Liver (tissue), 8 donors: ENCODE measurements at regions not wholly inside any gene's neighbourhood (a gene's known extent, or its start where the extent isn't known, plus 50 kb on each side); places are given as distances from the start of the nearest gene placed in this dataset.

Source experiments
- DNase-seq: peaks from one replicate; pipeline ENCODE4 v3.0.0-alpha.2; 2017; ENCODE audit warnings: low spot score
- H3K27ac ChIP-seq, 2 donors: one replicate each; pipeline ENCODE4 v1.7.0; 2013; ENCODE audit warnings: inconsistent platforms in 2 of 2, low read length in 2 of 2, control low read depth in 1 of 2, low read depth in 1 of 2, mild to moderate bottlenecking in 1 of 2
- H3K27me3 ChIP-seq, 4 donors: one replicate each; pipeline versions ENCODE4 v1.6.1 to v1.7.0; 2013; ENCODE audit warnings: low read length in 3 of 4, inconsistent platforms in 1 of 4, mild to moderate bottlenecking in 1 of 4, moderate library complexity in 1 of 4; ENCODE audit not compliant: control insufficient read depth in 4 of 4, insufficient read depth in 4 of 4
- H3K36me3 ChIP-seq, 4 donors: one replicate each; pipeline versions ENCODE4 v1.6.1 to v1.7.0; 2013; ENCODE audit warnings: low read length in 3 of 4, mild to moderate bottlenecking in 3 of 4, low read depth in 1 of 4, moderate library complexity in 1 of 4; ENCODE audit not compliant: control insufficient read depth in 4 of 4, insufficient read depth in 3 of 4
- H3K4me1 ChIP-seq, 4 donors: one replicate each; pipeline versions ENCODE4 v1.6.1 to v1.7.0; 2013; ENCODE audit warnings: low read length in 3 of 4, mild to moderate bottlenecking in 3 of 4, moderate library complexity in 1 of 4; ENCODE audit not compliant: control insufficient read depth in 4 of 4, insufficient read depth in 4 of 4
- H3K4me3 ChIP-seq, 3 donors: one replicate each; pipeline versions ENCODE4 v1.6.1 to v1.7.0; 2013; ENCODE audit warnings: low read length in 3 of 3, control low read depth in 1 of 3, low read depth in 1 of 3, mild to moderate bottlenecking in 1 of 3
- H3K9ac ChIP-seq, 2 donors: one replicate each; pipeline ENCODE4 v1.7.0; 2013; ENCODE audit warnings: low read length in 2 of 2, mild to moderate bottlenecking in 2 of 2, moderate library complexity in 2 of 2, control low read depth in 1 of 2, low read depth in 1 of 2
- H3K9me3 ChIP-seq, 4 donors: one replicate each; pipeline versions ENCODE4 v1.6.1 to v1.7.0; 2013; ENCODE audit warnings: low read length in 3 of 4; ENCODE audit not compliant: control insufficient read depth in 4 of 4
- EGR1 ChIP-seq, 2 donors: IDR thresholded peaks; 2 replicates each; pipeline ENCODE4 v1.6.1; 2016 to 2018; ENCODE audit warnings: antibody characterized with exemption in 2 of 2, low read depth in 2 of 2
- FOXA1 ChIP-seq: IDR thresholded peaks from 2 replicates; pipeline ENCODE4 v1.6.1; 2016; ENCODE audit warnings: antibody characterized with exemption
- FOXA2 ChIP-seq: IDR thresholded peaks from 2 replicates; pipeline ENCODE4 v1.6.1; 2016; ENCODE audit warnings: antibody characterized with exemption
- GABPA ChIP-seq, 2 donors: IDR thresholded peaks in 1 of 2; conservative IDR thresholded peaks in 1 of 2; 2 replicates each; pipeline ENCODE4 v1.6.1; 2016; ENCODE audit warnings: antibody characterized with exemption in 2 of 2, mild to moderate bottlenecking in 1 of 2, moderate library complexity in 1 of 2
- HNF4A ChIP-seq, 2 donors: conservative IDR thresholded peaks; 2 replicates each; pipeline ENCODE4 v1.6.1; 2016; ENCODE audit warnings: antibody characterized with exemption in 2 of 2, mild to moderate bottlenecking in 2 of 2
- HNF4G ChIP-seq: IDR thresholded peaks from 2 replicates; pipeline ENCODE4 v1.6.1; 2016; ENCODE audit warnings: antibody characterized with exemption
- JUND ChIP-seq, 2 donors: IDR thresholded peaks; 2 replicates each; pipeline ENCODE4 v1.6.1; 2016; ENCODE audit warnings: antibody characterized with exemption in 2 of 2
- NR2F2 ChIP-seq: IDR thresholded peaks from 2 replicates; pipeline ENCODE4 v1.6.1; 2016; ENCODE audit warnings: antibody characterized with exemption
- RAD21 ChIP-seq, 2 donors: IDR thresholded peaks; 2 replicates each; pipeline ENCODE4 v1.6.1; 2016; ENCODE audit warnings: antibody characterized with exemption in 2 of 2, mild to moderate bottlenecking in 2 of 2
- RXRA ChIP-seq, 2 donors: IDR thresholded peaks; 2 replicates each; pipeline ENCODE4 v1.6.1; 2017 to 2018; ENCODE audit warnings: antibody characterized with exemption in 2 of 2, mild to moderate bottlenecking in 1 of 2
- SP1 ChIP-seq: IDR thresholded peaks from 2 replicates; pipeline ENCODE4 v1.6.1; 2018; ENCODE audit warnings: antibody characterized with exemption, mild to moderate bottlenecking
- TAF1 ChIP-seq: conservative IDR thresholded peaks from 2 replicates; pipeline ENCODE4 v1.6.1; 2016; ENCODE audit warnings: antibody characterized with exemption, mild to moderate bottlenecking
- YY1 ChIP-seq: IDR thresholded peaks from 2 replicates; pipeline ENCODE4 v1.6.1; 2016; ENCODE audit warnings: antibody characterized with exemption, mild to moderate bottlenecking
- WGBS: extraction: QIAGEN DNeasy Blood & Tissue Kit; methylation state at CpG from one replicate; pipeline ENCODE4 v1.1.7; 2013; 5-methylcytosine and 5-hydroxymethylcytosine counted together
- TF ChIP-seq, protein P1 (sequence below): fragments of 150-350 bp; IDR thresholded peaks from 2 replicates; pipeline ENCODE4 v1.5.1; 2017; ENCODE audit warnings: improper control_type of control experiment, low read depth, low read length; ENCODE audit not compliant: missing input control
- TF ChIP-seq, protein P2 (sequence below): IDR thresholded peaks from 2 replicates; pipeline ENCODE4 v1.6.1; 2016; ENCODE audit warnings: antibody characterized with exemption
- TF ChIP-seq, protein P3 (sequence below): IDR thresholded peaks from 2 replicates; pipeline ENCODE4 v1.6.1; 2016; ENCODE audit warnings: antibody characterized with exemption
- TF ChIP-seq, protein P4 (sequence below): IDR thresholded peaks from 2 replicates; pipeline ENCODE4 v1.6.1; 2016; ENCODE audit warnings: antibody characterized with exemption
- TF ChIP-seq, protein P5 (sequence below): IDR thresholded peaks from 2 replicates; pipeline ENCODE4 v1.6.1; 2016; ENCODE audit warnings: antibody characterized with exemption, mild to moderate bottlenecking
- donor health status: healthy.
- donor health status: healthy.
- donor health status: healthy.
- donor health status: healthy.
- donor health status: healthy.

DNA sequence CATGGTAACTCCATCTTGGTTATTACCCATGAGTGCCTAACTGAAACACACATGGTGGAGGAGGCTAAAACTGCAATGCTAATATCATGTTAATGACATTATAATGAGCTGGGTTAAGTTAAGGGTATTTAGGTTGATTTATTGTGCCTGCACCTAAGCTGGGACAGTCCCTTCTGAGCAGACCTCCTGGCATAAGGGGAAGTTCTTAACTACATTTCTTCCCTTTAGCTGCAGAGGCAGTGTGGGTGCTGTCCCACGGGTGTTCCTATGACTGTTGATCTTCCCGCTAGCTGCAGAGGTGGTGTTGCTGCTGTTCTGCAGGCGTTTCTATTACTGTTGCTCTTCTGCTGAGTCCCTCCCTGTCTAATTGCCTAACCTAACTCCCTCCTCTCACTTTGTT, 183.9 kb downstream of the LURAP1L start:
- Histone ChIP-seq H3K4me1 (no peaks in the 10 kb centered on the region), H3K27ac (no peak overlapping the region), H3K9me3 (peaks cover 2 to 8% (median 7%) of the 10 kb centered on the region in 4 donors), H3K36me3 (no peaks in the 10 kb centered on the region), H3K4me3 (peak overlapping the region in 2 of 3 donors; percentile 29 to 49), H3K27me3 (no peaks in the 10 kb centered on the region), H3K9ac (no peak overlapping the region)
- DNase-seq: no peak
- TF ChIP-seq TAF1 (no peak), JUND (IDR thresholded peaks at IDR 0.05) (no peak), YY1 (no peak), RXRA (IDR thresholded peaks at IDR 0.05) (no peak), EGR1 (IDR thresholded peaks at IDR 0.05; ENCODE audit: low read depth in 2 of 2) (no peak), GABPA (IDR thresholded peaks at IDR 0.05 in 1 of 2, conservative IDR thresholded peaks at IDR 0.05 in 1 of 2) (no peak), SP1 (no peak), NR2F2 (no peak), FOXA2 (no peak), HNF4A (conservative IDR thresholded peaks at IDR 0.05) (no peak)
- TF ChIP-seq, protein P1, sequence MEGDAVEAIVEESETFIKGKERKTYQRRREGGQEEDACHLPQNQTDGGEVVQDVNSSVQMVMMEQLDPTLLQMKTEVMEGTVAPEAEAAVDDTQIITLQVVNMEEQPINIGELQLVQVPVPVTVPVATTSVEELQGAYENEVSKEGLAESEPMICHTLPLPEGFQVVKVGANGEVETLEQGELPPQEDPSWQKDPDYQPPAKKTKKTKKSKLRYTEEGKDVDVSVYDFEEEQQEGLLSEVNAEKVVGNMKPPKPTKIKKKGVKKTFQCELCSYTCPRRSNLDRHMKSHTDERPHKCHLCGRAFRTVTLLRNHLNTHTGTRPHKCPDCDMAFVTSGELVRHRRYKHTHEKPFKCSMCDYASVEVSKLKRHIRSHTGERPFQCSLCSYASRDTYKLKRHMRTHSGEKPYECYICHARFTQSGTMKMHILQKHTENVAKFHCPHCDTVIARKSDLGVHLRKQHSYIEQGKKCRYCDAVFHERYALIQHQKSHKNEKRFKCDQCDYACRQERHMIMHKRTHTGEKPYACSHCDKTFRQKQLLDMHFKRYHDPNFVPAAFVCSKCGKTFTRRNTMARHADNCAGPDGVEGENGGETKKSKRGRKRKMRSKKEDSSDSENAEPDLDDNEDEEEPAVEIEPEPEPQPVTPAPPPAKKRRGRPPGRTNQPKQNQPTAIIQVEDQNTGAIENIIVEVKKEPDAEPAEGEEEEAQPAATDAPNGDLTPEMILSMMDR: no peak
- TF ChIP-seq, protein P2, sequence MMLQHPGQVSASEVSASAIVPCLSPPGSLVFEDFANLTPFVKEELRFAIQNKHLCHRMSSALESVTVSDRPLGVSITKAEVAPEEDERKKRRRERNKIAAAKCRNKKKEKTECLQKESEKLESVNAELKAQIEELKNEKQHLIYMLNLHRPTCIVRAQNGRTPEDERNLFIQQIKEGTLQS: no peak
- 65% methylated on average over 3 of the region's 3 CpGs for WGBS

DNA sequence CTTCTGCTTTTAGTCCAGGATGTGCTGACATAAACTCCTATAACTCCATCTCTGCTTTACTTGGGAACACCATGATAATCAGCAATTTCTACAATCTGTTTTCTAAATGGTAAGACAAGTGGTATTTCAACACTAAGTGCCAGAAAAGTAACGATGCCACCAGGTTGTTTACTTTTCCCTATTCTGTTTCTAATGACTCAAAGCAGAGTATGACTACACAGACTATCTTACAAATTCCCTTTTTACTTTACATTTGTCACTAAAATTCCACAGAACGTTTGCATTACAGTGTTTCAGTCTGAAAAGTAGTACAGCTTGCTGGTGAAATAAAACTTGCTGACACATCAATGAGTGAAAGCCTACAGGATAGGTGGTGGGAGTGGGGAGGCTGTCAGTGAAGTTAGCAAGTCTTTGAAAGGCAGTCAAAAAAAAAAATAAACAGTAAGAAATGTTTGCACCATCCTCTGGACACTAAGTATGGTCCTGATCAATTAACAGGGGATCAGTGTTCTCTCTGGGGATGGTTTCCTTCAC, 186.5 kb downstream of the LURAP1L start:
- Histone ChIP-seq H3K27me3 (no peaks in the 10 kb centered on the region), H3K9me3 (peaks cover 2 to 8% (median 7%) of the 10 kb centered on the region in 4 donors), H3K4me1 (peaks cover 0 to 12% (median 1%) of the 10 kb centered on the region in 4 donors), H3K9ac (no peak overlapping the region), H3K4me3 (no peak overlapping the region), H3K36me3 (no peaks in the 10 kb centered on the region), H3K27ac (no peak overlapping the region)
- TF ChIP-seq FOXA1 (no peak), RXRA (IDR thresholded peaks at IDR 0.05) (no peak), HNF4G (no peak), HNF4A (conservative IDR thresholded peaks at IDR 0.05) (no peak), NR2F2 (no peak), JUND (IDR thresholded peaks at IDR 0.05) (no peak), EGR1 (IDR thresholded peaks at IDR 0.05; ENCODE audit: low read depth in 2 of 2) (no peak), TAF1 (no peak), SP1 (no peak), RAD21 (IDR thresholded peaks at IDR 0.05) (no peak), GABPA (IDR thresholded peaks at IDR 0.05 in 1 of 2, conservative IDR thresholded peaks at IDR 0.05 in 1 of 2) (no peak), YY1 (no peak), FOXA2 (no peak)
- TF ChIP-seq, protein P3, sequence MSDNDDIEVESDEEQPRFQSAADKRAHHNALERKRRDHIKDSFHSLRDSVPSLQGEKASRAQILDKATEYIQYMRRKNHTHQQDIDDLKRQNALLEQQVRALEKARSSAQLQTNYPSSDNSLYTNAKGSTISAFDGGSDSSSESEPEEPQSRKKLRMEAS: no peak
- TF ChIP-seq, protein P2: no peak
- TF ChIP-seq, protein P1: no peak
- TF ChIP-seq, protein P4, sequence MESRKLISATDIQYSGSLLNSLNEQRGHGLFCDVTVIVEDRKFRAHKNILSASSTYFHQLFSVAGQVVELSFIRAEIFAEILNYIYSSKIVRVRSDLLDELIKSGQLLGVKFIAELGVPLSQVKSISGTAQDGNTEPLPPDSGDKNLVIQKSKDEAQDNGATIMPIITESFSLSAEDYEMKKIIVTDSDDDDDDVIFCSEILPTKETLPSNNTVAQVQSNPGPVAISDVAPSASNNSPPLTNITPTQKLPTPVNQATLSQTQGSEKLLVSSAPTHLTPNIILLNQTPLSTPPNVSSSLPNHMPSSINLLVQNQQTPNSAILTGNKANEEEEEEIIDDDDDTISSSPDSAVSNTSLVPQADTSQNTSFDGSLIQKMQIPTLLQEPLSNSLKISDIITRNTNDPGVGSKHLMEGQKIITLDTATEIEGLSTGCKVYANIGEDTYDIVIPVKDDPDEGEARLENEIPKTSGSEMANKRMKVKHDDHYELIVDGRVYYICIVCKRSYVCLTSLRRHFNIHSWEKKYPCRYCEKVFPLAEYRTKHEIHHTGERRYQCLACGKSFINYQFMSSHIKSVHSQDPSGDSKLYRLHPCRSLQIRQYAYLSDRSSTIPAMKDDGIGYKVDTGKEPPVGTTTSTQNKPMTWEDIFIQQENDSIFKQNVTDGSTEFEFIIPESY: no peak
- TF ChIP-seq, protein P5, sequence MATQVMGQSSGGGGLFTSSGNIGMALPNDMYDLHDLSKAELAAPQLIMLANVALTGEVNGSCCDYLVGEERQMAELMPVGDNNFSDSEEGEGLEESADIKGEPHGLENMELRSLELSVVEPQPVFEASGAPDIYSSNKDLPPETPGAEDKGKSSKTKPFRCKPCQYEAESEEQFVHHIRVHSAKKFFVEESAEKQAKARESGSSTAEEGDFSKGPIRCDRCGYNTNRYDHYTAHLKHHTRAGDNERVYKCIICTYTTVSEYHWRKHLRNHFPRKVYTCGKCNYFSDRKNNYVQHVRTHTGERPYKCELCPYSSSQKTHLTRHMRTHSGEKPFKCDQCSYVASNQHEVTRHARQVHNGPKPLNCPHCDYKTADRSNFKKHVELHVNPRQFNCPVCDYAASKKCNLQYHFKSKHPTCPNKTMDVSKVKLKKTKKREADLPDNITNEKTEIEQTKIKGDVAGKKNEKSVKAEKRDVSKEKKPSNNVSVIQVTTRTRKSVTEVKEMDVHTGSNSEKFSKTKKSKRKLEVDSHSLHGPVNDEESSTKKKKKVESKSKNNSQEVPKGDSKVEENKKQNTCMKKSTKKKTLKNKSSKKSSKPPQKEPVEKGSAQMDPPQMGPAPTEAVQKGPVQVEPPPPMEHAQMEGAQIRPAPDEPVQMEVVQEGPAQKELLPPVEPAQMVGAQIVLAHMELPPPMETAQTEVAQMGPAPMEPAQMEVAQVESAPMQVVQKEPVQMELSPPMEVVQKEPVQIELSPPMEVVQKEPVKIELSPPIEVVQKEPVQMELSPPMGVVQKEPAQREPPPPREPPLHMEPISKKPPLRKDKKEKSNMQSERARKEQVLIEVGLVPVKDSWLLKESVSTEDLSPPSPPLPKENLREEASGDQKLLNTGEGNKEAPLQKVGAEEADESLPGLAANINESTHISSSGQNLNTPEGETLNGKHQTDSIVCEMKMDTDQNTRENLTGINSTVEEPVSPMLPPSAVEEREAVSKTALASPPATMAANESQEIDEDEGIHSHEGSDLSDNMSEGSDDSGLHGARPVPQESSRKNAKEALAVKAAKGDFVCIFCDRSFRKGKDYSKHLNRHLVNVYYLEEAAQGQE: no peak
- DNase-seq: no peak
- WGBS: 34% methylated on average over 2 of the region's 2 CpGs
